ENCODE measurements at regions not wholly inside any gene's neighbourhood (a gene's known extent, or its start where the extent isn't known, plus 50 kb on each side); places are given as distances from the start of the nearest gene placed in this dataset.
A peak's percentile ranks its signal among the peaks of the same experiment; 100 is the strongest.

- Histone ChIP-seq H3K4me3 (ENCODE audit: low read length, poor library complexity, severe bottlenecking) (no peak overlapping the region), H3K9ac (ENCODE audit: low read depth, low read length, poor library complexity, severe bottlenecking) (no peak overlapping the region), H3K79me2 (ENCODE audit: insufficient read depth, low read length) (no peaks in the 10 kb centered on the region), H3K9me2 (replicated peaks; ENCODE audit: low read depth, low read length) (no peaks in the 10 kb centered on the region), H3F3A (ENCODE audit: low read depth) (no peaks in the 10 kb centered on the region), H4K20me1 (ENCODE audit: insufficient read depth, low read length, poor library complexity, severe bottlenecking) (no peaks in the 10 kb centered on the region), H2AFZ (ENCODE audit: low read length) (no peak overlapping the region), H3K36me3 (ENCODE audit: insufficient read depth, low read length) (no peaks in the 10 kb centered on the region), H3K27me3 (ENCODE audit: insufficient read depth, low read length, poor library complexity, severe bottlenecking) (no peaks in the 10 kb centered on the region), H3K4me1 (ENCODE audit: insufficient read depth, low read length, poor library complexity, severe bottlenecking) (no peaks in the 10 kb centered on the region), H3K4me2 (ENCODE audit: low read depth, low read length, poor library complexity, severe bottlenecking) (no peak overlapping the region), H3K9me3 (ENCODE audit: insufficient read depth, low read depth, low read length) (no peaks in the 10 kb centered on the region)
- TF ChIP-seq EZH2phosphoT487 (IDR thresholded peaks at IDR 0.05; ENCODE audit: borderline replicate concordance): no peak
Measured at GRCh38 chr13:23069566-23069965, 111.2 kb upstream of the SGCG start.

- Histone ChIP-seq H3K27me3 (ENCODE audit: insufficient read depth, low read length, poor library complexity, severe bottlenecking) (no peaks in the 10 kb centered on the region), H3F3A (ENCODE audit: low read depth) (no peaks in the 10 kb centered on the region), H3K9me2 (replicated peaks; ENCODE audit: low read depth, low read length) (no peaks in the 10 kb centered on the region), H4K20me1 (ENCODE audit: insufficient read depth, low read length, poor library complexity, severe bottlenecking) (no peaks in the 10 kb centered on the region), H3K4me3 (ENCODE audit: low read length, poor library complexity, severe bottlenecking) (no peak overlapping the region), H2AFZ (ENCODE audit: low read length) (peak overlapping the region; percentile 18), H3K79me2 (ENCODE audit: insufficient read depth, low read length) (no peaks in the 10 kb centered on the region), H3K9me3 (ENCODE audit: insufficient read depth, low read depth, low read length) (no peaks in the 10 kb centered on the region), H3K4me2 (ENCODE audit: low read depth, low read length, poor library complexity, severe bottlenecking) (no peak overlapping the region), H3K36me3 (ENCODE audit: insufficient read depth, low read length) (no peaks in the 10 kb centered on the region), H3K4me1 (ENCODE audit: insufficient read depth, low read length, poor library complexity, severe bottlenecking) (no peaks in the 10 kb centered on the region), H3K9ac (ENCODE audit: low read depth, low read length, poor library complexity, severe bottlenecking) (no peak overlapping the region)
- no peak for TF ChIP-seq CTCF (conservative IDR thresholded peaks at IDR 0.05; ENCODE audit: low read length)
- TF ChIP-seq EZH2phosphoT487 (IDR thresholded peaks at IDR 0.05; ENCODE audit: borderline replicate concordance): no peak
Measured at GRCh38 chr13:23074075-23074828, 106.5 kb upstream of the SGCG start.

DNA sequence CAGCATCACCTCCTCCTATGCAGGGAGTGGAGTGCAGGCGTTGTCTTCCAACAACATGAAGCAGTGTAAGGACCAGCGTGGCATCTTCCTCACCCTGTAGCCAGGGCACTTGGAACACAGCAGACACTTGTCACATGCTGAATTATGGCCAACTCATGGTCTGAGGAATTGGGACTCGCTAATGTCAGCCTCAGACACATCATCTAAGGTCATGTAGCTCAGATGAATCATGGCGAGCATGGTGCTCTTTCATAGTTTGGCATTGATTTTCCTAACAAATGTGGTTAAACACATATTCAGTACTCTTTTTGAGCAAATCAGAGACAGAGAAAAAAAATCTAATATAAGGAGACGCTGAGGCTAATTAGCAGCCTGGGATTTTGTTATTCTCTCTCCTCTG is 99.6 kb upstream of the SGCG start:
- H3K79me2 ChIP-seq (ENCODE audit: insufficient read depth, low read length): no peaks in the 10 kb centered on the region
- no peaks in the 10 kb centered on the region for H3K27me3 ChIP-seq (ENCODE audit: insufficient read depth, low read length, poor library complexity, severe bottlenecking)
- no peaks in the 10 kb centered on the region for H3F3A ChIP-seq (ENCODE audit: low read depth)
- H3K9me2 ChIP-seq (replicated peaks; ENCODE audit: low read depth, low read length): no peaks in the 10 kb centered on the region
- H3K4me2 ChIP-seq (ENCODE audit: low read depth, low read length, poor library complexity, severe bottlenecking): no peak overlapping the region
- no peaks in the 10 kb centered on the region for H4K20me1 ChIP-seq (ENCODE audit: insufficient read depth, low read length, poor library complexity, severe bottlenecking)
- no peaks in the 10 kb centered on the region for H3K4me1 ChIP-seq (ENCODE audit: insufficient read depth, low read length, poor library complexity, severe bottlenecking)
- TF ChIP-seq EZH2phosphoT487 (IDR thresholded peaks at IDR 0.05; ENCODE audit: borderline replicate concordance): no peak
- no peak for TF ChIP-seq CTCF (conservative IDR thresholded peaks at IDR 0.05; ENCODE audit: low read length)
- H3K4me3 ChIP-seq (ENCODE audit: low read length, poor library complexity, severe bottlenecking): no peak overlapping the region
- no peak overlapping the region for H3K9ac ChIP-seq (ENCODE audit: low read depth, low read length, poor library complexity, severe bottlenecking)
- H2AFZ ChIP-seq (ENCODE audit: low read length): no peak overlapping the region
- no peaks in the 10 kb centered on the region for H3K9me3 ChIP-seq (ENCODE audit: insufficient read depth, low read depth, low read length)
- no peaks in the 10 kb centered on the region for H3K36me3 ChIP-seq (ENCODE audit: insufficient read depth, low read length)

DNA sequence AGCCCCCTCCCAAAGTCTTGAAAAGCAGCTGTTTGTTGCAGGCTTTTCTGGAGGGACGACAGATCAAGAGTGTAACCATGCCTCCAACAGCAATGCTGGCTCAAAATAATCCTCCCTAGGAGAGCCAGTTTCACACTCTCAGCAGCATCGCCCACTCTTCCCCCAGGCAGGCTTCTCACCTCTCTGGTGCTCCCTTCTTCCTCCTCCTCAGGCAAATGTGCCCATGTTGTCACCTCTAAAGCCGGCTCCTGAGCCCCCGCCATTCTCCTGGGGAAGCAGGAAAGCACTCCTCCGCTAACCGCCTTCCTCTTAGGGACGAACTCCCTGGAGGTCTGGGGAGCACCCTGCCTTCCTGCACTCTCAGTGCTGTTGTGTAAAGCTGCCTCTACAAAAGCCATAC is 98.9 kb upstream of the SGCG start:
- Histone ChIP-seq H3K9me3 (ENCODE audit: insufficient read depth, low read depth, low read length) (no peaks in the 10 kb centered on the region), H4K20me1 (ENCODE audit: insufficient read depth, low read length, poor library complexity, severe bottlenecking) (no peaks in the 10 kb centered on the region), H3K4me2 (ENCODE audit: low read depth, low read length, poor library complexity, severe bottlenecking) (no peak overlapping the region), H3K9ac (ENCODE audit: low read depth, low read length, poor library complexity, severe bottlenecking) (no peak overlapping the region), H3K4me3 (ENCODE audit: low read length, poor library complexity, severe bottlenecking) (no peak overlapping the region), H3K79me2 (ENCODE audit: insufficient read depth, low read length) (no peaks in the 10 kb centered on the region), H2AFZ (ENCODE audit: low read length) (no peak overlapping the region), H3K9me2 (replicated peaks; ENCODE audit: low read depth, low read length) (no peaks in the 10 kb centered on the region), H3K36me3 (ENCODE audit: insufficient read depth, low read length) (no peaks in the 10 kb centered on the region), H3K4me1 (ENCODE audit: insufficient read depth, low read length, poor library complexity, severe bottlenecking) (no peaks in the 10 kb centered on the region), H3F3A (ENCODE audit: low read depth) (no peaks in the 10 kb centered on the region), H3K27me3 (ENCODE audit: insufficient read depth, low read length, poor library complexity, severe bottlenecking) (no peaks in the 10 kb centered on the region)
- no peak for TF ChIP-seq EZH2phosphoT487 (IDR thresholded peaks at IDR 0.05; ENCODE audit: borderline replicate concordance)
- TF ChIP-seq CTCF (conservative IDR thresholded peaks at IDR 0.05; ENCODE audit: low read length): no peak
